Loucy (cell line): ENCODE measurements at regions not wholly inside any gene's neighbourhood (a gene's known extent, or its start where the extent isn't known, plus 50 kb on each side); places are given as distances from the start of the nearest gene placed in this dataset.

Experiments
- H2AFZ ChIP-seq: fragments of 200-600 bp; sonication (generic); 2 replicates; pipeline ENCODE4 v1.6.0; 2016; ENCODE audit warnings: antibody characterized with exemption, mild to moderate bottlenecking, low read length, moderate library complexity
- H3F3A ChIP-seq: fragments of 200-600 bp; 2 replicates; pipeline ENCODE4 v1.6.0; 2016; ENCODE audit warnings: antibody characterized with exemption, low read depth, mild to moderate bottlenecking
- H3K27me3 ChIP-seq: fragments of 200-600 bp; sonication (generic); 2 replicates; pipeline ENCODE4 v1.6.1; 2014; ENCODE audit warnings: low read length, mild to moderate bottlenecking; ENCODE audit not compliant: insufficient read depth, poor library complexity, severe bottlenecking
- H3K36me3 ChIP-seq: fragments of 200-600 bp; sonication (generic); 2 replicates; pipeline ENCODE4 v1.6.1; 2016; ENCODE audit warnings: low read length; ENCODE audit not compliant: insufficient read depth
- H3K4me1 ChIP-seq: fragments of 200-600 bp; sonication (generic); 2 replicates; pipeline ENCODE4 v1.5.1; 2014; ENCODE audit warnings: low read length, mild to moderate bottlenecking; ENCODE audit not compliant: insufficient read depth, poor library complexity, severe bottlenecking
- H3K4me2 ChIP-seq: fragments of 200-600 bp; sonication (generic); 2 replicates; pipeline ENCODE4 v1.6.0; 2014; ENCODE audit warnings: antibody characterized with exemption, low read length, low read depth, mild to moderate bottlenecking; ENCODE audit not compliant: poor library complexity, severe bottlenecking
- H3K4me3 ChIP-seq: fragments of 200-600 bp; sonication (generic); 2 replicates; pipeline ENCODE4 v1.5.1; 2014; ENCODE audit warnings: low read length, mild to moderate bottlenecking, mixed read lengths; ENCODE audit not compliant: poor library complexity, severe bottlenecking
- H3K79me2 ChIP-seq: fragments of 200-600 bp; sonication (generic); 2 replicates; pipeline ENCODE4 v1.6.1; 2014; ENCODE audit warnings: low read length; ENCODE audit not compliant: insufficient read depth
- H3K9ac ChIP-seq: fragments of 200-600 bp; sonication (generic); 2 replicates; pipeline ENCODE4 v1.6.0; 2014; ENCODE audit warnings: mild to moderate bottlenecking, low read depth, low read length, moderate library complexity; ENCODE audit not compliant: poor library complexity, severe bottlenecking
- H3K9me2 ChIP-seq: fragments of 200-600 bp; sonication (generic); replicated peaks from 2 replicates; pipeline ENCODE4 v1.6.1; 2016; ENCODE audit warnings: low read depth, low read length, mixed read lengths
- H3K9me3 ChIP-seq: fragments of 200-600 bp; sonication (generic); 2 replicates; pipeline ENCODE4 v1.6.1; 2014; ENCODE audit warnings: mild to moderate bottlenecking, antibody characterized with exemption, low read length, low read depth; ENCODE audit not compliant: insufficient read depth
- H4K20me1 ChIP-seq: fragments of 200-600 bp; sonication (generic); 2 replicates; pipeline ENCODE4 v1.6.0; 2014; ENCODE audit warnings: antibody characterized with exemption, low read length, mild to moderate bottlenecking; ENCODE audit not compliant: insufficient read depth, poor library complexity, severe bottlenecking
- EZH2phosphoT487 ChIP-seq: fragments of 200-600 bp; IDR thresholded peaks from 2 replicates; pipeline ENCODE4 v1.6.1; 2018; ENCODE audit warnings: antibody characterized with exemption, mild to moderate bottlenecking, moderate library complexity, borderline replicate concordance
- TF ChIP-seq, protein P1 (sequence below): fragments of 200-600 bp; sonication (generic); conservative IDR thresholded peaks from 2 replicates; pipeline ENCODE4 v1.5.1; 2014; ENCODE audit warnings: mild to moderate bottlenecking, antibody characterized with exemption, low read length

DNA sequence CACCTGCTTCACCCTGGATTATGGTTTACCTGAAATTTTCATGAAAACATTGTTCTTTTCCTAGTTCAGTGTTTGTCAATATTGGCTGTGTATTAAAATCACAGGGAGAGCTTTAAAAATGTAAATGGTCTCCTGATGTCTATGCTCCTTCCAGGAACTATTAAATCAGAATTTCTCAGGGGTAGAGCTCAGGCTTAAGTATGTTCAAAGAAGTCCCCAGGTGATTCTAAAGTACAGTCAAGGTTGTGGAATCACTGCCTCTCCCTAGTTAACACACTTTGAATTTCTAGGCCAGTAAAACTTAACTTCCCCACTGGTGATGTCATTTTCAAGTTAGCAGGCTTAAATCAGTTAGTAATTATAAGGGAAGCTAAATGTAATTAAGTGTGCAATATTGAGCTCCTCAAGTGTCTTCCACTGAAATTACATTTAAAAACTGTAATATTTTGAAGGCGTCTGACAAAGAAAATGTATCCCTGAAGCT, 150.3 kb upstream of the SLC28A3 start:
- H4K20me1 ChIP-seq = no peaks in the 10 kb centered on the region
- no peak overlapping the region for H3K4me2 ChIP-seq
- no peak overlapping the region for H2AFZ ChIP-seq
- TF ChIP-seq, protein P1, sequence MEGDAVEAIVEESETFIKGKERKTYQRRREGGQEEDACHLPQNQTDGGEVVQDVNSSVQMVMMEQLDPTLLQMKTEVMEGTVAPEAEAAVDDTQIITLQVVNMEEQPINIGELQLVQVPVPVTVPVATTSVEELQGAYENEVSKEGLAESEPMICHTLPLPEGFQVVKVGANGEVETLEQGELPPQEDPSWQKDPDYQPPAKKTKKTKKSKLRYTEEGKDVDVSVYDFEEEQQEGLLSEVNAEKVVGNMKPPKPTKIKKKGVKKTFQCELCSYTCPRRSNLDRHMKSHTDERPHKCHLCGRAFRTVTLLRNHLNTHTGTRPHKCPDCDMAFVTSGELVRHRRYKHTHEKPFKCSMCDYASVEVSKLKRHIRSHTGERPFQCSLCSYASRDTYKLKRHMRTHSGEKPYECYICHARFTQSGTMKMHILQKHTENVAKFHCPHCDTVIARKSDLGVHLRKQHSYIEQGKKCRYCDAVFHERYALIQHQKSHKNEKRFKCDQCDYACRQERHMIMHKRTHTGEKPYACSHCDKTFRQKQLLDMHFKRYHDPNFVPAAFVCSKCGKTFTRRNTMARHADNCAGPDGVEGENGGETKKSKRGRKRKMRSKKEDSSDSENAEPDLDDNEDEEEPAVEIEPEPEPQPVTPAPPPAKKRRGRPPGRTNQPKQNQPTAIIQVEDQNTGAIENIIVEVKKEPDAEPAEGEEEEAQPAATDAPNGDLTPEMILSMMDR = no peak
- H3K4me3 ChIP-seq = no peak overlapping the region
- H3F3A ChIP-seq = no peaks in the 10 kb centered on the region
- no peaks in the 10 kb centered on the region for H3K9me3 ChIP-seq
- no peaks in the 10 kb centered on the region for H3K36me3 ChIP-seq
- H3K4me1 ChIP-seq = no peaks in the 10 kb centered on the region
- no peaks in the 10 kb centered on the region for H3K27me3 ChIP-seq
- no peaks in the 10 kb centered on the region for H3K79me2 ChIP-seq
- H3K9ac ChIP-seq = no peak overlapping the region
- H3K9me2 ChIP-seq = no peaks in the 10 kb centered on the region

DNA sequence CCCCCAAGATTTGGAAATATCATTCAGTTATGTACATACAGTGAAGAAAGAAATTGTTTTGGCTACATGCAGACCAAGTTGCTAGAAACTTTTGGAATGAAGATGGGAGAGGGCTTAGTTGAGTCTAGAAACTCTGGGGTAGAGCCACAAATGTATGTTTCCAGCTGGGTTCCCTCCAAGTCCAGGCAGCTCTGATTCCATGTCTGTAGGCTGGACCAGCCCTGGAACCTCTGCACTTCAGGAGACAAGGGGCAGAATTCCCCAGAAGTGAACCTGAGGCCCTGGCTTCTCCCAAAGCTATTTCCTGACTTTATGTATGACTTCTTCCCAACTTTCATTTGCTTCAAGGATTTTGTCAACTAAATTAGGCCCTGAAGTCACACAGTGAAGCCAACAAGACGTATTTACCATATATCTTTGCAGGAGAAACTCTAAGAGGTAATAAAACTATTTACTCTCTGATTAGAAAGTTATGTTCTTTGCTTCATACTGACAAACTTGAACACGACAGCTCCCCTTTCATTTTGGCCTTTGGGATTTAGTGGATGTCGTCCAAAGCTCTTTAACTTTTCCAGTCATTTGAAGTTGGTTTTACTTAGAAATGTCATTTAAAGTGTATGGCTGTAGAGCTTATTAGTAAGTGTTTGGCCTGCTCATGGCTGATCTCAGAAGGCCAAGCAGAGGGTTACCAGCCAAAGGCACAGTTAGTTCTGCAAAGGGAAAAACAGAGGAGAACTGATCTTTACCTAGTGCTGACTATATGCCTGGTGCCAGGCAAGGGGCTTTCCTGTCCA, 152.0 kb upstream of the SLC28A3 start:
- H4K20me1 ChIP-seq = no peaks in the 10 kb centered on the region
- no peaks in the 10 kb centered on the region for H3K9me3 ChIP-seq
- H3K9me2 ChIP-seq = no peaks in the 10 kb centered on the region
- H2AFZ ChIP-seq = no peak overlapping the region
- no peak overlapping the region for H3K4me2 ChIP-seq
- TF ChIP-seq EZH2phosphoT487 = no peak
- TF ChIP-seq, protein P1 = no peak
- H3K4me1 ChIP-seq = no peaks in the 10 kb centered on the region
- H3K27me3 ChIP-seq = no peaks in the 10 kb centered on the region
- no peaks in the 10 kb centered on the region for H3F3A ChIP-seq
- H3K9ac ChIP-seq = no peak overlapping the region
- no peaks in the 10 kb centered on the region for H3K36me3 ChIP-seq
- no peaks in the 10 kb centered on the region for H3K79me2 ChIP-seq
- H3K4me3 ChIP-seq = no peak overlapping the region

DNA sequence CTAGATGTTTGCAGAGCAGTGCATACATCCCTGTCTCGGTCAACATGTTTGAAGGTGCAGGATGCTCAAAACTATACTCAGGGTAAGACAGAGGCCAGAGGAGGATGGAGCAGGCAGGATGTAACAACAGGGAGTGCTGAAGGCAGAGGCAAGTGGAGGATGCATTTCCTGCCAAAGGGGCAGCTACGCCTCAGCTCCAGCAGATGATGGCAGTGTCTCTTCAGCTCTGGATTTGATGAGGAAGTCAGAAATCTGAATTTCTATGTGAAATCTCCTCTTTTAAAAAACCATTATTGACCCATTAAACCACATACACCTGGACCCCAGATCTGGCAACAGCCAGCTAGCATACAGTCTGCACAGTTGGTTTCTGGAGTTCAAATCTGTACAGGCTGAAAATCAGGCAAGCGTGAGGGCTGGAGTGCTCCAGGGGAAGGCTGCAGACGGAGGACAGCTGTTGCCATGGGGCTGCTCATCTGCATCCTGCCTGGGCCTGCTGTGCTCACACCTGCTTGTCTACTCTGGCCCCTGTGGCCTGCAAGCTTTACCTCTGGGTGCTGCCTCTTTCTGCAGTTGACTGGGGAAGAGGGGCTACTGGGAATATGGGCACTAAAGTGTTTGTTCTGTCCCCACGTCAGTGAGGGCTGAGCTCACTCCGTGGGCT, 152.9 kb upstream of the SLC28A3 start:
- TF ChIP-seq, protein P1 = no peak
- TF ChIP-seq EZH2phosphoT487 = no peak
- Histone ChIP-seq H3K4me2 (no peak overlapping the region), H3K4me1 (no peaks in the 10 kb centered on the region), H2AFZ (no peak overlapping the region), H3K9me2 (no peaks in the 10 kb centered on the region), H3K79me2 (no peaks in the 10 kb centered on the region), H3K36me3 (no peaks in the 10 kb centered on the region), H3K9ac (no peak overlapping the region), H3F3A (no peaks in the 10 kb centered on the region), H4K20me1 (no peaks in the 10 kb centered on the region), H3K9me3 (no peaks in the 10 kb centered on the region), H3K4me3 (no peak overlapping the region), H3K27me3 (no peaks in the 10 kb centered on the region)
